Trophoblast cell (in vitro differentiated cells and primary cell): ENCODE measurements at regions not wholly inside any gene's neighbourhood (a gene's known extent, or its start where the extent isn't known, plus 50 kb on each side); places are given as distances from the start of the nearest gene placed in this dataset.

Source experiments
- DNase-seq, 2 donors: peaks; one replicate each; pipeline ENCODE4 v3.0.0-alpha.2; 2016
- H2AFZ ChIP-seq: 2 replicates; pipeline ENCODE4 v1.6.1; 2013; ENCODE audit warnings: low read length, moderate library complexity, mild to moderate bottlenecking; ENCODE audit not compliant: insufficient read depth, poor library complexity
- H2AK5ac ChIP-seq: 2 replicates; pipeline ENCODE4 v1.6.1; 2013; ENCODE audit warnings: mild to moderate bottlenecking, low read length
- H2BK120ac ChIP-seq: 2 replicates; pipeline ENCODE4 v1.6.1; 2013; ENCODE audit warnings: low read length, mild to moderate bottlenecking, moderate library complexity; ENCODE audit not compliant: insufficient read depth, poor library complexity
- H2BK12ac ChIP-seq: 2 replicates; pipeline ENCODE4 v1.6.1; 2013; ENCODE audit warnings: mild to moderate bottlenecking, low read length, moderate library complexity
- H2BK5ac ChIP-seq: 2 replicates; pipeline ENCODE4 v1.6.1; 2013; ENCODE audit warnings: low read length, low read depth, moderate library complexity, mild to moderate bottlenecking; ENCODE audit not compliant: poor library complexity
- H3K14ac ChIP-seq: 2 replicates; pipeline ENCODE4 v1.6.1; 2013; ENCODE audit warnings: mild to moderate bottlenecking, low read length
- H3K18ac ChIP-seq: 2 replicates; pipeline ENCODE4 v1.6.1; 2013; ENCODE audit warnings: mild to moderate bottlenecking, low read length
- H3K23ac ChIP-seq: 2 replicates; pipeline ENCODE4 v1.6.1; 2013; ENCODE audit warnings: low read length
- H3K27ac ChIP-seq: 2 replicates; pipeline ENCODE4 v1.5.1; 2013; ENCODE audit warnings: low read depth, mild to moderate bottlenecking, inconsistent platforms, low read length, moderate library complexity
- H3K27me3 ChIP-seq: 2 replicates; pipeline ENCODE4 v1.6.1; 2013; ENCODE audit warnings: inconsistent platforms, mild to moderate bottlenecking, low read length, moderate library complexity; ENCODE audit not compliant: insufficient read depth
- H3K36me3 ChIP-seq, 2 experiments: 1 replicate in 1 of 2; 2 replicates in 1 of 2; pipeline ENCODE4 v1.6.1; 2013; ENCODE audit warnings: low read length in 2 of 2, mild to moderate bottlenecking in 2 of 2, moderate library complexity in 1 of 2; ENCODE audit not compliant: insufficient read depth in 2 of 2, control insufficient read depth in 1 of 2
- H3K4ac ChIP-seq: 2 replicates; pipeline ENCODE4 v1.6.1; 2013; ENCODE audit warnings: low read depth, mild to moderate bottlenecking, low read length, moderate library complexity
- H3K4me1 ChIP-seq, 2 experiments: 1 replicate in 1 of 2; 2 replicates in 1 of 2; pipeline ENCODE4 v1.6.1; 2013; ENCODE audit warnings: low read length in 2 of 2, mild to moderate bottlenecking in 2 of 2, moderate library complexity in 1 of 2; ENCODE audit not compliant: insufficient read depth in 2 of 2, control insufficient read depth in 1 of 2
- H3K4me2 ChIP-seq: 2 replicates; pipeline ENCODE4 v1.6.1; 2013; ENCODE audit warnings: inconsistent platforms, mild to moderate bottlenecking, low read length, moderate library complexity
- H3K4me3 ChIP-seq: 2 replicates; pipeline ENCODE4 v1.5.1; 2013; ENCODE audit warnings: mild to moderate bottlenecking, low read depth, low read length, inconsistent platforms
- H3K79me1 ChIP-seq: one replicate; pipeline ENCODE4 v1.6.1; 2013; ENCODE audit warnings: low read length
- H3K79me2 ChIP-seq: 2 replicates; pipeline ENCODE4 v1.6.1; 2013; ENCODE audit warnings: low read length, mild to moderate bottlenecking; ENCODE audit not compliant: control insufficient read depth, insufficient read depth, poor library complexity
- H3K9ac ChIP-seq: 2 replicates; pipeline ENCODE4 v1.6.1; 2013; ENCODE audit warnings: mild to moderate bottlenecking, low read length
- H3K9me3 ChIP-seq: 2 replicates; pipeline ENCODE4 v1.6.1; 2013; ENCODE audit warnings: low read depth, mild to moderate bottlenecking, control low read depth, inconsistent platforms, low read length; ENCODE audit not compliant: insufficient read depth
- H4K12ac ChIP-seq: 2 replicates; pipeline ENCODE4 v1.6.1; 2013; ENCODE audit warnings: low read depth, mild to moderate bottlenecking, low read length, moderate library complexity
- H4K8ac ChIP-seq: 2 replicates; pipeline ENCODE4 v1.6.1; 2013; ENCODE audit warnings: low read depth, mild to moderate bottlenecking, low read length, moderate library complexity
- H4K91ac ChIP-seq: one replicate; pipeline ENCODE4 v1.6.1; 2013; ENCODE audit warnings: low read depth, mild to moderate bottlenecking, low read length, moderate library complexity
- WGBS: extraction: QIAGEN DNeasy Blood & Tissue Kit; methylation state at CpG from one replicate; pipeline ENCODE4 v1.1.7; 2013; ENCODE audit warnings: missing lambda C conversion rate; ENCODE audit not compliant: insufficient read length, insufficient coverage; ENCODE audit errors: extremely low coverage; 5-methylcytosine and 5-hydroxymethylcytosine counted together

- no peak overlapping the region for H2AFZ ChIP-seq
- no peaks in the 10 kb centered on the region for H3K36me3 ChIP-seq
- H3K18ac ChIP-seq: no peak overlapping the region
- no peaks in the 10 kb centered on the region for H3K27me3 ChIP-seq
- H3K4ac ChIP-seq: no peak overlapping the region
- H3K9ac ChIP-seq: no peak overlapping the region
- no CpG with 5 or more reads among the region's 3 CpGs for WGBS
- DNase-seq: no peak
- no peak overlapping the region for H3K4me2 ChIP-seq
- no peaks in the 10 kb centered on the region for H3K79me2 ChIP-seq
- H3K23ac ChIP-seq: no peak overlapping the region
- H3K27ac ChIP-seq: no peak overlapping the region
- no peak overlapping the region for H4K8ac ChIP-seq
- no peak overlapping the region for H2AK5ac ChIP-seq
- H2BK5ac ChIP-seq: no peak overlapping the region
- no peak overlapping the region for H3K4me3 ChIP-seq
- no peaks in the 10 kb centered on the region for H3K4me1 ChIP-seq
- H3K79me1 ChIP-seq: no peaks in the 10 kb centered on the region
- H3K9me3 ChIP-seq: no peaks in the 10 kb centered on the region
- H2BK120ac ChIP-seq: no peak overlapping the region
- no peak overlapping the region for H2BK12ac ChIP-seq
- H4K12ac ChIP-seq: no peak overlapping the region
- H3K14ac ChIP-seq: no peak overlapping the region
- H4K91ac ChIP-seq: no peak overlapping the region
Measured at GRCh38 chr18:41820784-41821183, 134.2 kb upstream of the PIK3C3 start.

GRCh38 chr18:41818381-41819355 lies 136.4 kb upstream of the PIK3C3 start:
- Histone ChIP-seq H3K79me1 (no peaks in the 10 kb centered on the region), H3K14ac (no peak overlapping the region), H3K4me2 (no peak overlapping the region), H4K8ac (no peak overlapping the region), H3K79me2 (no peaks in the 10 kb centered on the region), H3K36me3 (no peaks in the 10 kb centered on the region), H4K91ac (no peak overlapping the region), H2AFZ (no peak overlapping the region), H3K4me1 (no peaks in the 10 kb centered on the region), H3K18ac (no peak overlapping the region), H2BK5ac (no peak overlapping the region), H3K4me3 (no peak overlapping the region), H2AK5ac (no peak overlapping the region), H3K23ac (peak overlapping the region; percentile 40), H3K9ac (no peak overlapping the region), H4K12ac (no peak overlapping the region), H3K27me3 (no peaks in the 10 kb centered on the region), H3K27ac (no peak overlapping the region), H3K4ac (no peak overlapping the region), H2BK12ac (no peak overlapping the region), H2BK120ac (no peak overlapping the region), H3K9me3 (no peaks in the 10 kb centered on the region)
- no CpG with 5 or more reads among the region's 11 CpGs for WGBS
- DNase-seq: no peak

GRCh38 chr18:41814651-41815050 lies 140.4 kb upstream of the PIK3C3 start:
- Histone ChIP-seq H3K4me1 (no peaks in the 10 kb centered on the region), H3K79me2 (no peaks in the 10 kb centered on the region), H3K4ac (no peak overlapping the region), H2BK120ac (no peak overlapping the region), H4K12ac (no peak overlapping the region), H3K4me2 (no peak overlapping the region), H3K79me1 (no peaks in the 10 kb centered on the region), H4K91ac (no peak overlapping the region), H3K14ac (no peak overlapping the region), H2BK5ac (no peak overlapping the region), H2BK12ac (no peak overlapping the region), H2AFZ (no peak overlapping the region), H3K27ac (no peak overlapping the region), H2AK5ac (no peak overlapping the region), H3K9me3 (peaks cover 2% of the 10 kb centered on the region), H3K36me3 (no peaks in the 10 kb centered on the region), H4K8ac (no peak overlapping the region), H3K23ac (no peak overlapping the region), H3K27me3 (no peaks in the 10 kb centered on the region), H3K9ac (no peak overlapping the region), H3K18ac (no peak overlapping the region), H3K4me3 (no peak overlapping the region)
- no CpG with 5 or more reads among the region's 2 CpGs for WGBS
- no peak for DNase-seq

- no peak overlapping the region for H2AK5ac ChIP-seq
- no peak overlapping the region for H3K14ac ChIP-seq
- no peak overlapping the region for H3K18ac ChIP-seq
- H4K8ac ChIP-seq: no peak overlapping the region
- no peak overlapping the region for H3K4ac ChIP-seq
- H2AFZ ChIP-seq: no peak overlapping the region
- no peaks in the 10 kb centered on the region for H3K27me3 ChIP-seq
- H3K9me3 ChIP-seq: peaks cover 2% of the 10 kb centered on the region
- no peaks in the 10 kb centered on the region for H3K79me1 ChIP-seq
- H2BK120ac ChIP-seq: no peak overlapping the region
- DNase-seq: peak in 1 of 2 donors; percentile 25
- H3K27ac ChIP-seq: no peak overlapping the region
- H3K4me2 ChIP-seq: no peak overlapping the region
- no CpG with 5 or more reads among the region's 2 CpGs for WGBS
- H2BK12ac ChIP-seq: no peak overlapping the region
- no peak overlapping the region for H4K91ac ChIP-seq
- no peaks in the 10 kb centered on the region for H3K4me1 ChIP-seq
- H3K4me3 ChIP-seq: no peak overlapping the region
- H4K12ac ChIP-seq: no peak overlapping the region
- H3K79me2 ChIP-seq: no peaks in the 10 kb centered on the region
- H3K36me3 ChIP-seq: no peaks in the 10 kb centered on the region
- H2BK5ac ChIP-seq: no peak overlapping the region
- no peak overlapping the region for H3K9ac ChIP-seq
- H3K23ac ChIP-seq: no peak overlapping the region
Measured at GRCh38 chr18:41809652-41810051, 145.4 kb upstream of the PIK3C3 start.
